H9 (cell line): ENCODE measurements at regions not wholly inside any gene's neighbourhood (a gene's known extent, or its start where the extent isn't known, plus 50 kb on each side); places are given as distances from the start of the nearest gene placed in this dataset.
"Not testable (repeated sequence)": the region's sequence is repeated elsewhere in the genome, so short reads cannot be mapped to it uniquely, and the experiment has no call there.

Experiments
- DNase-seq: peaks from one replicate; pipeline ENCODE4 v3.0.0-alpha.2; 2017
- H2AFZ ChIP-seq: one replicate; pipeline ENCODE4 v1.6.1; 2013; ENCODE audit warnings: mild to moderate bottlenecking, low read length, control low read depth, moderate library complexity
- H2AK5ac ChIP-seq: 2 replicates; pipeline ENCODE4 v1.6.1; 2013; ENCODE audit warnings: low read length, control low read depth, mixed read lengths; ENCODE audit not compliant: insufficient read length
- H2BK120ac ChIP-seq: one replicate; pipeline ENCODE4 v1.6.1; 2013; ENCODE audit warnings: low read depth, mild to moderate bottlenecking, low read length, control low read depth, inconsistent platforms; ENCODE audit not compliant: poor library complexity, severe bottlenecking
- H2BK12ac ChIP-seq: 2 replicates; pipeline ENCODE4 v1.6.1; 2013; ENCODE audit warnings: low read length, control low read depth, mixed read lengths, low read depth; ENCODE audit not compliant: insufficient read length
- H2BK15ac ChIP-seq: 2 replicates; pipeline ENCODE4 v1.6.1; 2013; ENCODE audit warnings: low read depth, low read length, control low read depth
- H2BK20ac ChIP-seq: one replicate; pipeline ENCODE4 v1.6.1; 2013; ENCODE audit warnings: low read depth, mild to moderate bottlenecking, low read length, control low read depth, inconsistent platforms; ENCODE audit not compliant: poor library complexity, severe bottlenecking
- H2BK5ac ChIP-seq: 2 replicates; pipeline ENCODE4 v1.6.1; 2013; ENCODE audit warnings: low read length, control low read depth, mixed read lengths; ENCODE audit not compliant: insufficient read length
- H3K14ac ChIP-seq: 2 replicates; pipeline ENCODE4 v1.6.1; 2013; ENCODE audit warnings: low read length, control low read depth; ENCODE audit not compliant: insufficient read depth
- H3K18ac ChIP-seq: 2 replicates; pipeline ENCODE4 v1.6.1; 2013; ENCODE audit warnings: low read depth, mild to moderate bottlenecking, mixed read lengths, low read length, control low read depth; ENCODE audit not compliant: insufficient read length
- H3K23ac ChIP-seq: 2 replicates; pipeline ENCODE4 v1.6.1; 2013; ENCODE audit warnings: low read length, control low read depth, mixed read lengths, low read depth; ENCODE audit not compliant: insufficient read length
- H3K23me2 ChIP-seq: 2 replicates; pipeline ENCODE4 v1.6.1; 2013; ENCODE audit warnings: low read depth, mild to moderate bottlenecking, mixed read lengths, low read length, control low read depth; ENCODE audit not compliant: insufficient read length, poor library complexity, severe bottlenecking
- H3K27ac ChIP-seq: 2 replicates; pipeline ENCODE4 v1.5.1; 2013; ENCODE audit warnings: low read length, control low read depth, mixed read lengths, low read depth; ENCODE audit not compliant: insufficient read length
- H3K27me3 ChIP-seq: 2 replicates; pipeline ENCODE4 v1.6.1; 2013; ENCODE audit warnings: low read length, control low read depth, inconsistent platforms; ENCODE audit not compliant: insufficient read depth
- H3K4ac ChIP-seq: 2 replicates; pipeline ENCODE4 v1.6.1; 2013; ENCODE audit warnings: low read depth, mild to moderate bottlenecking, control low read depth, inconsistent platforms, low read length, moderate library complexity
- H3K4me1 ChIP-seq: 2 replicates; pipeline ENCODE4 v1.6.1; 2013; ENCODE audit warnings: low read length, control low read depth, inconsistent platforms; ENCODE audit not compliant: insufficient read depth
- H3K4me2 ChIP-seq: 2 replicates; pipeline ENCODE4 v1.6.1; 2013; ENCODE audit warnings: low read length, control low read depth, mixed read lengths; ENCODE audit not compliant: insufficient read length, insufficient read depth
- H3K56ac ChIP-seq: 2 replicates; pipeline ENCODE4 v1.6.1; 2013; ENCODE audit warnings: low read depth, mild to moderate bottlenecking, mixed read lengths, low read length, control low read depth; ENCODE audit not compliant: insufficient read length
- H3K79me1 ChIP-seq: 2 replicates; pipeline ENCODE4 v1.6.1; 2013; ENCODE audit warnings: low read depth, mild to moderate bottlenecking, moderate library complexity, low read length, control low read depth, inconsistent platforms; ENCODE audit not compliant: insufficient read depth, poor library complexity, severe bottlenecking
- H3K79me2 ChIP-seq: 2 replicates; pipeline ENCODE4 v1.6.1; 2013; ENCODE audit warnings: low read length, control low read depth, inconsistent platforms; ENCODE audit not compliant: insufficient read depth
- H3K9ac ChIP-seq: 2 replicates; pipeline ENCODE4 v1.6.1; 2013; ENCODE audit warnings: low read length, control low read depth, mixed read lengths; ENCODE audit not compliant: insufficient read length; ENCODE audit errors: extremely low read depth
- H3K9me3 ChIP-seq: one replicate; pipeline ENCODE4 v1.6.1; 2013; ENCODE audit warnings: low read depth, low read length, inconsistent platforms; ENCODE audit not compliant: control insufficient read depth
- H3T11ph ChIP-seq: one replicate; pipeline ENCODE4 v1.6.1; 2013; ENCODE audit warnings: mild to moderate bottlenecking, low read length, control low read depth, inconsistent platforms
- H4K20me1 ChIP-seq: one replicate; pipeline ENCODE4 v1.6.1; 2013; ENCODE audit not compliant: control insufficient read depth, insufficient read length, insufficient read depth
- H4K5ac ChIP-seq: 2 replicates; pipeline ENCODE4 v1.6.1; 2013; ENCODE audit warnings: low read depth, mild to moderate bottlenecking, mixed read lengths, low read length, control low read depth; ENCODE audit not compliant: insufficient read length
- H4K8ac ChIP-seq: replicated peaks from 2 replicates; pipeline ENCODE4 v1.6.1; 2013; ENCODE audit warnings: low read length, control low read depth, mixed read lengths, low read depth; ENCODE audit not compliant: insufficient read length
- H4K91ac ChIP-seq: 2 replicates; pipeline ENCODE4 v1.6.1; 2013; ENCODE audit warnings: low read depth, mild to moderate bottlenecking, moderate library complexity, mixed read lengths, low read length, control low read depth; ENCODE audit not compliant: insufficient read length
- H3K27ac Mint-ChIP-seq, 3 experiments: 2 replicates in 2 of 3; 3 replicates in 1 of 3; pipeline ENCODE4 v1.8.0; 2020 to 2021; ENCODE audit warnings: mixed read lengths in 3 of 3, mild to moderate bottlenecking in 1 of 3, moderate library complexity in 1 of 3
- H3K27me3 Mint-ChIP-seq: 2 replicates; pipeline ENCODE4 v1.8.0; 2021; ENCODE audit warnings: low read depth, mild to moderate bottlenecking, moderate library complexity, mixed read lengths
- H3K36me3 Mint-ChIP-seq, 3 experiments: 2 replicates in 2 of 3; 3 replicates in 1 of 3; pipeline ENCODE4 v1.8.0; 2020 to 2021; ENCODE audit warnings: low read depth in 3 of 3, mixed read lengths in 3 of 3; ENCODE audit not compliant: insufficient read depth in 1 of 3
- H3K4me1 Mint-ChIP-seq, 2 experiments: 2 replicates each; pipeline ENCODE4 v1.8.0; 2020; ENCODE audit warnings: mixed read lengths in 2 of 2
- H3K4me3 Mint-ChIP-seq, 2 experiments: 2 replicates in 1 of 2; 3 replicates in 1 of 2; pipeline ENCODE4 v1.8.0; 2020 to 2021; ENCODE audit warnings: mild to moderate bottlenecking in 2 of 2, mixed read lengths in 2 of 2, moderate library complexity in 1 of 2
- H3K9me3 Mint-ChIP-seq, 2 experiments: 2 replicates in 1 of 2; 3 replicates in 1 of 2; pipeline ENCODE4 v1.8.0; 2020; ENCODE audit warnings: mild to moderate bottlenecking in 2 of 2, mixed read lengths in 2 of 2, moderate library complexity in 1 of 2
- WGBS: extraction: QIAGEN DNeasy Blood & Tissue Kit; methylation state at CpG from one replicate; pipeline ENCODE4 v1.1.7; 2013; ENCODE audit warnings: missing lambda C conversion rate, low lambda C conversion rate, mixed read lengths; ENCODE audit not compliant: insufficient read length; ENCODE audit errors: extremely low coverage; 5-methylcytosine and 5-hydroxymethylcytosine counted together

- not testable (repeated sequence) for H3K9ac ChIP-seq, H2BK5ac ChIP-seq, H3K79me1 ChIP-seq, H3K4ac ChIP-seq, H3K4me2 ChIP-seq, H2BK20ac ChIP-seq, H4K91ac ChIP-seq, H2AK5ac ChIP-seq, H3K27ac Mint-ChIP-seq, H3K23me2 ChIP-seq, H3K4me1 Mint-ChIP-seq, H2BK15ac ChIP-seq, H3K27ac ChIP-seq, H3K27me3 ChIP-seq, H3K36me3 Mint-ChIP-seq, H3K4me3 Mint-ChIP-seq, H3K9me3 Mint-ChIP-seq, DNase-seq, H4K8ac ChIP-seq, H3K23ac ChIP-seq, H3K9me3 ChIP-seq, H3K56ac ChIP-seq, H4K20me1 ChIP-seq, H2BK120ac ChIP-seq, H4K5ac ChIP-seq, H3K79me2 ChIP-seq, H3K14ac ChIP-seq, H3K27me3 Mint-ChIP-seq, H3K18ac ChIP-seq, H2AFZ ChIP-seq, H3K4me1 ChIP-seq, H2BK12ac ChIP-seq, H3T11ph ChIP-seq
- no CpG with 5 or more reads among the region's 20 CpGs for WGBS
Observed at GRCh38 chr21:5162693-5163574, 5358.4 kb upstream of the TPTE start.

GRCh38 chr21:5165829-5166228 is 5355.6 kb upstream of the TPTE start:
- not testable (repeated sequence) for H3K9me3 Mint-ChIP-seq, H3K4ac ChIP-seq, H3K23ac ChIP-seq, H3K4me1 ChIP-seq, H4K5ac ChIP-seq, H4K8ac ChIP-seq, H3K9ac ChIP-seq, H3K27me3 Mint-ChIP-seq, H3K18ac ChIP-seq, H3K9me3 ChIP-seq, H3K36me3 Mint-ChIP-seq, H3K4me3 Mint-ChIP-seq, DNase-seq, H3T11ph ChIP-seq, H2AFZ ChIP-seq, H4K91ac ChIP-seq, H2BK15ac ChIP-seq, H3K27ac Mint-ChIP-seq, H2BK120ac ChIP-seq, H3K27me3 ChIP-seq, H3K79me2 ChIP-seq, H2BK12ac ChIP-seq, H3K56ac ChIP-seq, H2AK5ac ChIP-seq, H3K14ac ChIP-seq, H2BK5ac ChIP-seq, H4K20me1 ChIP-seq, H3K27ac ChIP-seq, H3K79me1 ChIP-seq, H3K23me2 ChIP-seq, H3K4me1 Mint-ChIP-seq, H3K4me2 ChIP-seq, H2BK20ac ChIP-seq
- no CpG with 5 or more reads among the region's 7 CpGs for WGBS
